ENCODE measurements at regions not wholly inside any gene's neighbourhood (a gene's known extent, or its start where the extent isn't known, plus 50 kb on each side); places are given as distances from the start of the nearest gene placed in this dataset.
A peak's percentile ranks its signal among the peaks of the same experiment; 100 is the strongest.

DNA sequence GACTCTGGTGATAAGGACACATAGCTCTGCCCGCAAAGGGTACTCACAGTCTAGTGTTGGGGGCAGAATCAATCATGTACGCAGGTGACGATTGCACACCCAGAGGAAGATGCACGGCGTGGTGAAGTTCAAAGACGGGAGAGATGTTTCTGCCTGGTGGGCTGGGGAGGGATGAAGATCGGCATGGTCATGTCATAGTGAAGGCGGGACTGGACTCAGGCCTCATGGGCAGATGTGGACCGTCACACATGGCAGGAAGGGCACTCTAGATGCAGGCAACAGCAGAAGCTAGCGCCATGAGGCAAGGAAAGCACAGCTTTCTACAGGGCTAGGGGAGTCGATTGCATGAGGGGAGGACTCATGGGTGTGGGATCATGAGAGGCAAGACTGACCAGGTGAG, 240.6 kb downstream of the OPA1 start:
- no peaks in the 10 kb centered on the region for H3K9me3 ChIP-seq (ENCODE audit: severe bottlenecking)
- TF ChIP-seq, protein P1, sequence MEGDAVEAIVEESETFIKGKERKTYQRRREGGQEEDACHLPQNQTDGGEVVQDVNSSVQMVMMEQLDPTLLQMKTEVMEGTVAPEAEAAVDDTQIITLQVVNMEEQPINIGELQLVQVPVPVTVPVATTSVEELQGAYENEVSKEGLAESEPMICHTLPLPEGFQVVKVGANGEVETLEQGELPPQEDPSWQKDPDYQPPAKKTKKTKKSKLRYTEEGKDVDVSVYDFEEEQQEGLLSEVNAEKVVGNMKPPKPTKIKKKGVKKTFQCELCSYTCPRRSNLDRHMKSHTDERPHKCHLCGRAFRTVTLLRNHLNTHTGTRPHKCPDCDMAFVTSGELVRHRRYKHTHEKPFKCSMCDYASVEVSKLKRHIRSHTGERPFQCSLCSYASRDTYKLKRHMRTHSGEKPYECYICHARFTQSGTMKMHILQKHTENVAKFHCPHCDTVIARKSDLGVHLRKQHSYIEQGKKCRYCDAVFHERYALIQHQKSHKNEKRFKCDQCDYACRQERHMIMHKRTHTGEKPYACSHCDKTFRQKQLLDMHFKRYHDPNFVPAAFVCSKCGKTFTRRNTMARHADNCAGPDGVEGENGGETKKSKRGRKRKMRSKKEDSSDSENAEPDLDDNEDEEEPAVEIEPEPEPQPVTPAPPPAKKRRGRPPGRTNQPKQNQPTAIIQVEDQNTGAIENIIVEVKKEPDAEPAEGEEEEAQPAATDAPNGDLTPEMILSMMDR (IDR thresholded peaks at IDR 0.05; ENCODE audit: poor library complexity, severe bottlenecking) = no peak
- DNase-seq (ENCODE audit: low spot score) (no peak), ATAC-seq (ENCODE audit: low read depth) (no peak)
- H3K4me3 ChIP-seq (ENCODE audit: severe bottlenecking) = no peak overlapping the region
- no peaks in the 10 kb centered on the region for H3K36me3 ChIP-seq (ENCODE audit: low read depth)
- no peak overlapping the region for H3K27ac ChIP-seq (ENCODE audit: poor library complexity, severe bottlenecking)
- H3K4me1 ChIP-seq (ENCODE audit: insufficient read depth, poor library complexity, severe bottlenecking) = peaks cover 46% of the 10 kb centered on the region
- no peaks in the 10 kb centered on the region for H3K27me3 ChIP-seq (ENCODE audit: insufficient read depth, poor library complexity, severe bottlenecking)

DNA sequence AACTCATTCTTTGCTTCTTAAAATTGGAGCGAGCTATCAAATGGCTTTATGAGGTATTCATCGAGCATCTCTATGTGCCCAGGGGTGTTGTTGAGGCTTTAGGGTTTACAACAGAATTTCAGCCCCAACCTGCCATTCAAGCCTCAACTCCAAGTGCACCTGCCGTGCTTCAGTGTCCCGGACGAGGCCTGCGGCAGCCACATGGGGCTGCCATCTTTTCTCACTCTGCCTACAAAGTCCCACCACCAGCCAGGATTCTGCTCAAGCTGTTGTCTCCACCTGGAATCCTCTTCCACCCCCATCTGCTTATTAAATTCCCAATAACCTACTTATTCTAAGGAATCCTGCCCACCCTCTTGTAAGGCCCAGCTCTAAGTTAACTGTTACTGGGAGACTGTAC, 242.4 kb downstream of the OPA1 start:
- Histone ChIP-seq H3K4me1 (ENCODE audit: insufficient read depth, poor library complexity, severe bottlenecking) (peaks cover 35% of the 10 kb centered on the region), H3K9me3 (ENCODE audit: severe bottlenecking) (no peaks in the 10 kb centered on the region), H3K27me3 (ENCODE audit: insufficient read depth, poor library complexity, severe bottlenecking) (no peaks in the 10 kb centered on the region), H3K27ac (ENCODE audit: poor library complexity, severe bottlenecking) (no peak overlapping the region), H3K4me3 (ENCODE audit: severe bottlenecking) (no peak overlapping the region), H3K36me3 (ENCODE audit: low read depth) (no peaks in the 10 kb centered on the region)
- ATAC-seq (ENCODE audit: low read depth) (no peak), DNase-seq (ENCODE audit: low spot score) (no peak)
- TF ChIP-seq, protein P1 (IDR thresholded peaks at IDR 0.05; ENCODE audit: poor library complexity, severe bottlenecking) = no peak

DNA sequence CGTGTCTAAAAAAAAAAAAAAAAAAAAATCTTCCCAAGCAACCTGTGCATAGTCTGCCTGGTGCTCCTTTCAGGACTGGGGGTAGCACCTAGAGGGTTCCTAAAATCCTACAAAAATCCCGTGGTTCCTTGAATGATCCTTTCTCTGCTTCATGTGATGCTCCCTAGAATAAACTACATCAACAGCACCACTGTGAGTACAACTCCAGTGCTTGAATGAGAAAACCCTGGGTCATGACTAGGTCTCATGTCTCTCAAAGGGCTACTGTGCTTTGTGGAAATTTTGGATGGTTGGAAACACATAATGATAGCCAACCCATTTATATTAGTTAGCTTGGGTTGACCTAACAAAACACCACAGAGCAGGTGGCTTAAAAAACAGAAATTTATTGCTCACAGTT, 243.5 kb downstream of the OPA1 start:
- DNase-seq (ENCODE audit: low spot score) (no peak), ATAC-seq (ENCODE audit: low read depth) (no peak)
- Histone ChIP-seq H3K4me1 (ENCODE audit: insufficient read depth, poor library complexity, severe bottlenecking) (peaks cover 28% of the 10 kb centered on the region), H3K9me3 (ENCODE audit: severe bottlenecking) (no peaks in the 10 kb centered on the region), H3K36me3 (ENCODE audit: low read depth) (no peaks in the 10 kb centered on the region), H3K4me3 (ENCODE audit: severe bottlenecking) (no peak overlapping the region), H3K27me3 (ENCODE audit: insufficient read depth, poor library complexity, severe bottlenecking) (no peaks in the 10 kb centered on the region), H3K27ac (ENCODE audit: poor library complexity, severe bottlenecking) (no peak overlapping the region)
- TF ChIP-seq, protein P1 (IDR thresholded peaks at IDR 0.05; ENCODE audit: poor library complexity, severe bottlenecking) = no peak

DNA sequence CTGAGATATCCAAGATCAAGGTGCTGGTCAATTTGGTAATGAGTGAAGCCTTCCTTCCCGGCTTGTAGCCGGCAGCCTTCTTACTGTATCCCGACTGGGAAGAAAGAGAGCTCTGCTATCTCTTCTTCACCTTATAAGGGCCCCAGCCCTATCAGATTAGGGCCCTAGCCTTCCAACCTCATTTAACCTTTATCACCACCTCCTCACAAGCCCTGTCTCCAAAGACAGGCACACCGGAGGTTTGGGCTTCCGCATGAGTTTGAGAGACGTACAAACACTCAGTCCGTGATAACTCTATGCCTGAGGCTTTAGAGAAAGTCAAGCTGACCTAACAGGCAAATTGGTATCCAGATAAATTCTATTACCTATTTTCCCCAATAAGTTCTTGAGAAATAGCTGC, 243.9 kb downstream of the OPA1 start:
- Histone ChIP-seq H3K4me1 (ENCODE audit: insufficient read depth, poor library complexity, severe bottlenecking) (peaks cover 24% of the 10 kb centered on the region), H3K27ac (ENCODE audit: poor library complexity, severe bottlenecking) (no peak overlapping the region), H3K9me3 (ENCODE audit: severe bottlenecking) (no peaks in the 10 kb centered on the region), H3K36me3 (ENCODE audit: low read depth) (no peaks in the 10 kb centered on the region), H3K4me3 (ENCODE audit: severe bottlenecking) (no peak overlapping the region), H3K27me3 (ENCODE audit: insufficient read depth, poor library complexity, severe bottlenecking) (no peaks in the 10 kb centered on the region)
- ATAC-seq (ENCODE audit: low read depth) (no peak), DNase-seq (ENCODE audit: low spot score) (no peak)
- TF ChIP-seq, protein P1 (IDR thresholded peaks at IDR 0.05; ENCODE audit: poor library complexity, severe bottlenecking) = no peak

DNA sequence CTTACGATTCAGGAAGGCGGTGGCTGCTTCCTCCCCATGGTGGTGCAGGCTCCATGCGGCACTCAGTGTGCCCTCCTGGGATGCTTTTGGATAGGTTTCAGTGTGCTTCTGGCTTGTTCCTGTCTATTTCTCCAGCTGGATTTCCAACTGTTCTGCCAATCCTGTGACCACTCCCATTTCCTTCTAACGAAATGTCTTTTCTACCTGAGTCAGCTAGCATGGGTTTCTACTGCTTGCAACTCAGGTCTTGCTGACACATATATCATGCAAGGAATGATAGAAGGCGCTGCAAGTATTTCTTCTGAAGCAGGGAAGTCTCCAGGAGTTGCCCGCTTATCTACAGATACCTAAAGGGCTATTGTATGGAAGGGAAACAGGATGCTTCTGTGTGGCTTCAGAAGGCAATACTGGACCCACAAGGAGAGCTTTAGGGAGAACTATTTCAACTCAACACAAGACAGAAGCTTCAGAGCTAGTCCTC, 244.4 kb downstream of the OPA1 start:
- DNase-seq (ENCODE audit: low spot score) = no peak
- Histone ChIP-seq H3K9me3 (ENCODE audit: severe bottlenecking) (no peaks in the 10 kb centered on the region), H3K4me3 (ENCODE audit: severe bottlenecking) (no peak overlapping the region), H3K27ac (ENCODE audit: poor library complexity, severe bottlenecking) (no peak overlapping the region), H3K4me1 (ENCODE audit: insufficient read depth, poor library complexity, severe bottlenecking) (peaks cover 19% of the 10 kb centered on the region), H3K27me3 (ENCODE audit: insufficient read depth, poor library complexity, severe bottlenecking) (no peaks in the 10 kb centered on the region), H3K36me3 (ENCODE audit: low read depth) (no peaks in the 10 kb centered on the region)
- peak; percentile 48; the same call in 1 of the 3 replicates for ATAC-seq (ENCODE audit: low read depth)
- TF ChIP-seq, protein P1 (IDR thresholded peaks at IDR 0.05; ENCODE audit: poor library complexity, severe bottlenecking) = no peak

All from RWPE2 (cell line).